ENCODE measurements at regions not wholly inside any gene's neighbourhood (a gene's known extent, or its start where the extent isn't known, plus 50 kb on each side); places are given as distances from the start of the nearest gene placed in this dataset.

DNA sequence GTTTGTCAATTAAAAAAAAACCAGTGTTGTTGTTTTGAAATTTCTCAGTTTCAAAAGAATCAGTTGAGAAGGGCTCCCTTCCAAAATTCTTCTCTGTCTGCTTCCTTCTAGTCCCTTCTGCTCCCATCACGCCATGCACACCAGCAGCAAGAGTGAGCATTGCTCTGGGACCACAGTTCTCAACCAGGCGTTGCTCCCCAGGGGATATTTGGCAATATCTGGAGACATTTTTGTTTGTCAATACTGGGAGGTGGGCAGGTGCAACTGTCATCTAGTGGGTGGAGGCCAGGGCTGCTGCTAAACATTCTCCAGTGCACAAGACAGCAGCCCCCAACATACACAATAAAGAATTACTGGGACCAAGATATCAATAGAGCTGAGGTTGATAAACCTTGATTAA, 74.8 kb upstream of the EGFL6 start:
- Histone ChIP-seq H3K27ac (ENCODE audit: low read depth, low read length) (no peak overlapping the region), H3K79me2 (ENCODE audit: control insufficient read depth, low read length) (no peaks in the 10 kb centered on the region), H3K4me3 (ENCODE audit: low read length) (no peak overlapping the region), H3K4me1 (ENCODE audit: control insufficient read depth, low read length) (no peaks in the 10 kb centered on the region), H3K36me3 (ENCODE audit: control insufficient read depth, low read length) (no peaks in the 10 kb centered on the region), H3F3A (ENCODE audit: control insufficient read depth, insufficient read depth) (no peaks in the 10 kb centered on the region), H3K9me2 (replicated peaks; ENCODE audit: control insufficient read depth, low read length) (no peaks in the 10 kb centered on the region), H4K20me1 (ENCODE audit: control insufficient read depth, insufficient read depth, low read depth, low read length) (no peaks in the 10 kb centered on the region), H3K27me3 (ENCODE audit: control insufficient read depth, low read length) (no peaks in the 10 kb centered on the region), H3K4me2 (ENCODE audit: low read length) (no peak overlapping the region), H3K9me3 (ENCODE audit: control insufficient read depth, insufficient read depth, low read length) (no peaks in the 10 kb centered on the region)
- no peak for TF ChIP-seq EZH2phosphoT487 (IDR thresholded peaks at IDR 0.05; ENCODE audit: borderline replicate concordance, low read length)
- TF ChIP-seq, protein P1, sequence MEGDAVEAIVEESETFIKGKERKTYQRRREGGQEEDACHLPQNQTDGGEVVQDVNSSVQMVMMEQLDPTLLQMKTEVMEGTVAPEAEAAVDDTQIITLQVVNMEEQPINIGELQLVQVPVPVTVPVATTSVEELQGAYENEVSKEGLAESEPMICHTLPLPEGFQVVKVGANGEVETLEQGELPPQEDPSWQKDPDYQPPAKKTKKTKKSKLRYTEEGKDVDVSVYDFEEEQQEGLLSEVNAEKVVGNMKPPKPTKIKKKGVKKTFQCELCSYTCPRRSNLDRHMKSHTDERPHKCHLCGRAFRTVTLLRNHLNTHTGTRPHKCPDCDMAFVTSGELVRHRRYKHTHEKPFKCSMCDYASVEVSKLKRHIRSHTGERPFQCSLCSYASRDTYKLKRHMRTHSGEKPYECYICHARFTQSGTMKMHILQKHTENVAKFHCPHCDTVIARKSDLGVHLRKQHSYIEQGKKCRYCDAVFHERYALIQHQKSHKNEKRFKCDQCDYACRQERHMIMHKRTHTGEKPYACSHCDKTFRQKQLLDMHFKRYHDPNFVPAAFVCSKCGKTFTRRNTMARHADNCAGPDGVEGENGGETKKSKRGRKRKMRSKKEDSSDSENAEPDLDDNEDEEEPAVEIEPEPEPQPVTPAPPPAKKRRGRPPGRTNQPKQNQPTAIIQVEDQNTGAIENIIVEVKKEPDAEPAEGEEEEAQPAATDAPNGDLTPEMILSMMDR (IDR thresholded peaks at IDR 0.05; ENCODE audit: low read depth, low read length, poor library complexity, severe bottlenecking), result no peak

DNA sequence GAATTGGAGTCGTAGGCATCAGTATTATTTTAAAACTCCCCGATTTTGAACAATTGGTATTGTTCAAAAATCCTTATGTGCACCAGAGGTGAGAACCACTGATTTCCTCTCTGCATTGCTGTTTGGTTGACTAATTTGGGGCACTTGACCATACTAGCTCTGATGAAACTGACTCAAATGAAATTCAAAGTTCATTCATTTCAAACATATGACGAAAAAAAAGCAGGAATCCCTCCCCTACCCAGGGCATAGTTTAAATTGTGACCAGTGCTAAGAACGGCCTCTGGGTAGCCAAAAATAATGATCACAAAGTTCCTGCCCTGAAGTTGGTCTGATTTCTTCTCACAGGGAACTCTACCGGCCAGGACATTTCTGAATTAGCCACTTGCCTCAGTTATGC, 75.7 kb upstream of the EGFL6 start:
- Histone ChIP-seq H3K4me3 (ENCODE audit: low read length) (no peak overlapping the region), H4K20me1 (ENCODE audit: control insufficient read depth, insufficient read depth, low read depth, low read length) (no peaks in the 10 kb centered on the region), H3K27ac (ENCODE audit: low read depth, low read length) (no peak overlapping the region), H3K4me2 (ENCODE audit: low read length) (no peak overlapping the region), H3K36me3 (ENCODE audit: control insufficient read depth, low read length) (no peaks in the 10 kb centered on the region), H3K4me1 (ENCODE audit: control insufficient read depth, low read length) (peaks cover 1% of the 10 kb centered on the region; the same call in 1 of the 2 replicates), H3F3A (ENCODE audit: control insufficient read depth, insufficient read depth) (no peaks in the 10 kb centered on the region), H3K9me2 (replicated peaks; ENCODE audit: control insufficient read depth, low read length) (no peaks in the 10 kb centered on the region), H3K79me2 (ENCODE audit: control insufficient read depth, low read length) (no peaks in the 10 kb centered on the region), H3K9me3 (ENCODE audit: control insufficient read depth, insufficient read depth, low read length) (no peaks in the 10 kb centered on the region), H3K27me3 (ENCODE audit: control insufficient read depth, low read length) (no peaks in the 10 kb centered on the region)
- no peak for TF ChIP-seq EZH2phosphoT487 (IDR thresholded peaks at IDR 0.05; ENCODE audit: borderline replicate concordance, low read length)
- TF ChIP-seq, protein P1 (IDR thresholded peaks at IDR 0.05; ENCODE audit: low read depth, low read length, poor library complexity, severe bottlenecking), result no peak

DNA sequence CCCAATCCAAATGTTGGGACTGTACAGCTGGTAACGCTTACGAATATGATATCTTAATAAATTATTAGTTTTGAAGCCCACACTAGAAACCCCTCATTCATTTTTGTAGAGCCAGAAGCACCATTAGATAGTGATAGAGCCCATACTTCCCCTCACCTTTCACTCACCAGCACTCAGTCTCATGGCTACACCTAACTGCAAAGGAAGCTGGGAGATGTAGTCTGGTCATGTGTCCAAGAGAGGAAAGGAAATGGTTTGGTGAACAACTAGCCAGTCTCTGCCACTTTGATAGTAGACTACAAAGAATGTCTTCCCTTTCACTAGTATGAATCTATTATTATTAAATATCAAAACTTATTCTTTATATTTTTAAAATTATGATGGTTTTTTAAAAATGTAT, 77.1 kb upstream of the EGFL6 start:
- no peaks in the 10 kb centered on the region for H3K79me2 ChIP-seq (ENCODE audit: control insufficient read depth, low read length)
- H3K4me3 ChIP-seq (ENCODE audit: low read length), result no peak overlapping the region
- H3K4me2 ChIP-seq (ENCODE audit: low read length), result no peak overlapping the region
- no peak overlapping the region for H3K27ac ChIP-seq (ENCODE audit: low read depth, low read length)
- no peaks in the 10 kb centered on the region for H3K36me3 ChIP-seq (ENCODE audit: control insufficient read depth, low read length)
- H3K9me3 ChIP-seq (ENCODE audit: control insufficient read depth, insufficient read depth, low read length), result no peaks in the 10 kb centered on the region
- no peak for TF ChIP-seq EZH2phosphoT487 (IDR thresholded peaks at IDR 0.05; ENCODE audit: borderline replicate concordance, low read length)
- TF ChIP-seq, protein P1 (IDR thresholded peaks at IDR 0.05; ENCODE audit: low read depth, low read length, poor library complexity, severe bottlenecking), result no peak
- no peaks in the 10 kb centered on the region for H3K9me2 ChIP-seq (replicated peaks; ENCODE audit: control insufficient read depth, low read length)
- H3K27me3 ChIP-seq (ENCODE audit: control insufficient read depth, low read length), result no peaks in the 10 kb centered on the region
- no peaks in the 10 kb centered on the region for H4K20me1 ChIP-seq (ENCODE audit: control insufficient read depth, insufficient read depth, low read depth, low read length)
- H3F3A ChIP-seq (ENCODE audit: control insufficient read depth, insufficient read depth), result 0 out of 2 replicates have a peak, but pooled peaks cover 1% of the 10 kb centered on the region
- peaks cover 15% of the 10 kb centered on the region for H3K4me1 ChIP-seq (ENCODE audit: control insufficient read depth, low read length)
